Left ventricle myocardium inferior (tissue), 1 donor: ENCODE measurements at regions not wholly inside any gene's neighbourhood (a gene's known extent, or its start where the extent isn't known, plus 50 kb on each side); places are given as distances from the start of the nearest gene placed in this dataset.
"Not testable (repeated sequence)": the region's sequence is repeated elsewhere in the genome, so short reads cannot be mapped to it uniquely, and the experiment has no call there.

ENCODE experiments used
- DNase-seq: peaks from one replicate; pipeline ENCODE4 v3.0.0-alpha.2; 2020
- H3K27ac ChIP-seq: fragments of 200-600 bp; replicated peaks from 2 replicates; pipeline ENCODE4 v1.8.0; 2021
- H3K27me3 ChIP-seq: fragments of 200-600 bp; 2 replicates; pipeline ENCODE4 v1.8.0; 2021; ENCODE audit warnings: low read depth
- H3K36me3 ChIP-seq: fragments of 200-600 bp; 2 replicates; pipeline ENCODE4 v1.8.0; 2021
- H3K4me1 ChIP-seq: fragments of 200-600 bp; 2 replicates; pipeline ENCODE4 v1.8.0; 2021
- H3K4me3 ChIP-seq: fragments of 200-600 bp; 2 replicates; pipeline ENCODE4 v1.8.0; 2021; ENCODE audit warnings: mild to moderate bottlenecking, moderate library complexity
- H3K9me3 ChIP-seq: fragments of 200-600 bp; replicated peaks from 2 replicates; pipeline ENCODE4 v1.8.0; 2021
- CTCF ChIP-seq: fragments of 200-600 bp; IDR thresholded peaks from 2 replicates; pipeline ENCODE4 v1.8.0; 2021; ENCODE audit warnings: antibody characterized with exemption, mild to moderate bottlenecking, borderline replicate concordance
- intact Hi-C: fragments of 100-400 bp; cut with micrococcal nuclease; formaldehyde crosslinking; loops from one replicate; pipeline ENCODE4 v1.11.0; 2022
- donor health status: DM: no; HTN: yes; CAD: no; lungs with severe emphysema.

GRCh38 chr18:55897091-55897689 is 309.2 kb upstream of the TCF4 start:
- no peak for DNase-seq
- Histone ChIP-seq H3K4me1 (no peaks in the 10 kb centered on the region), H3K4me3 (no peak overlapping the region), H3K36me3 (no peaks in the 10 kb centered on the region), H3K27me3 (no peaks in the 10 kb centered on the region), H3K27ac (no peak overlapping the region), H3K9me3 (no peaks in the 10 kb centered on the region)
- intact Hi-C loops = no loop called here
- no peak for TF ChIP-seq CTCF

- no peak overlapping the region for H3K4me3 ChIP-seq
- intact Hi-C loops = no loop called here
- H3K4me1 ChIP-seq = no peaks in the 10 kb centered on the region
- H3K9me3 ChIP-seq = no peaks in the 10 kb centered on the region
- H3K27ac ChIP-seq = no peak overlapping the region
- TF ChIP-seq CTCF = no peak
- no peaks in the 10 kb centered on the region for H3K36me3 ChIP-seq
- no peaks in the 10 kb centered on the region for H3K27me3 ChIP-seq
- no peak for DNase-seq
These were observed 306.0 kb upstream of the TCF4 start for GRCh38 chr18:55893948-55894347.

GRCh38 chr18:55892862-55893813 is 305.1 kb upstream of the TCF4 start:
- intact Hi-C loops, H3K4me3 ChIP-seq, H3K27me3 ChIP-seq, H3K9me3 ChIP-seq, DNase-seq, H3K27ac ChIP-seq, H3K36me3 ChIP-seq, H3K4me1 ChIP-seq: not testable (repeated sequence)

GRCh38 chr18:55886886-55887285 is 298.9 kb upstream of the TCF4 start:
- Histone ChIP-seq H3K27ac (no peak overlapping the region), H3K27me3 (no peaks in the 10 kb centered on the region), H3K36me3 (no peaks in the 10 kb centered on the region), H3K4me1 (no peaks in the 10 kb centered on the region), H3K9me3 (peaks cover 16% of the 10 kb centered on the region), H3K4me3 (no peak overlapping the region)
- TF ChIP-seq CTCF = no peak
- DNase-seq = no peak
- intact Hi-C loops = no loop called here

GRCh38 chr18:55884498-55884897 is 296.5 kb upstream of the TCF4 start:
- Histone ChIP-seq H3K4me1 (no peaks in the 10 kb centered on the region), H3K27me3 (no peaks in the 10 kb centered on the region), H3K9me3 (peaks cover 16% of the 10 kb centered on the region), H3K4me3 (no peak overlapping the region), H3K36me3 (no peaks in the 10 kb centered on the region), H3K27ac (no peak overlapping the region)
- DNase-seq = no peak
- TF ChIP-seq CTCF = no peak
- intact Hi-C loops = no loop called here

GRCh38 chr18:55880617-55881016 is 292.6 kb upstream of the TCF4 start:
- H3K9me3 ChIP-seq = no peaks in the 10 kb centered on the region
- DNase-seq = no peak
- H3K27me3 ChIP-seq = no peaks in the 10 kb centered on the region
- no peak overlapping the region for H3K4me3 ChIP-seq
- no peaks in the 10 kb centered on the region for H3K36me3 ChIP-seq
- no peak overlapping the region for H3K27ac ChIP-seq
- H3K4me1 ChIP-seq = peaks cover 7% of the 10 kb centered on the region
- no peak for TF ChIP-seq CTCF
- intact Hi-C loops = no loop called here
